Lower lobe of right lung (tissue), 2 donors: ENCODE measurements at regions not wholly inside any gene's neighbourhood (a gene's known extent, or its start where the extent isn't known, plus 50 kb on each side); places are given as distances from the start of the nearest gene placed in this dataset.

Source experiments
- ATAC-seq, 2 donors: fragments of 200-7000 bp; cut with Tn5 transposase; one replicate each; pipeline ENCODE4 v1.9.1; 2020 to 2022; ENCODE audit warnings: mild to moderate bottlenecking in 2 of 2, moderate library complexity in 2 of 2
- DNase-seq: peaks from one replicate; pipeline ENCODE4 v3.0.0-alpha.2; 2020
- H3K27ac ChIP-seq: fragments of 200-600 bp; one replicate; pipeline ENCODE4 v1.8.0; 2022
- H3K27me3 ChIP-seq: fragments of 200-600 bp; one replicate; pipeline ENCODE4 v1.8.0; 2022; ENCODE audit warnings: low read depth
- H3K36me3 ChIP-seq: fragments of 200-600 bp; one replicate; pipeline ENCODE4 v1.8.0; 2022; ENCODE audit warnings: mild to moderate bottlenecking
- H3K4me1 ChIP-seq: fragments of 200-600 bp; one replicate; pipeline ENCODE4 v1.8.0; 2022
- H3K4me3 ChIP-seq: fragments of 200-600 bp; one replicate; pipeline ENCODE4 v1.8.0; 2022; ENCODE audit warnings: mild to moderate bottlenecking
- H3K9me3 ChIP-seq: fragments of 200-600 bp; one replicate; pipeline ENCODE4 v1.8.0; 2022
- CTCF ChIP-seq: fragments of 200-600 bp; IDR thresholded peaks from one replicate; pipeline ENCODE4 v1.8.0; 2022; ENCODE audit warnings: antibody characterized with exemption, mild to moderate bottlenecking
- intact Hi-C: fragments of 100-400 bp; cut with DNase I; formaldehyde crosslinking; loops from one replicate; pipeline ENCODE4 v1.11.0; 2022
- donor health status: DM: no; HTN: yes; CAD: no; lungs with severe emphysema.

GRCh38 chr5:4772591-4772990 is 367.5 kb upstream of the ADAMTS16 start:
- no peaks in the 10 kb centered on the region for H3K36me3 ChIP-seq
- intact Hi-C loops, result no loop called here
- no peaks in the 10 kb centered on the region for H3K9me3 ChIP-seq
- no peaks in the 10 kb centered on the region for H3K27me3 ChIP-seq
- no peak for ATAC-seq
- DNase-seq, result no peak
- TF ChIP-seq CTCF, result no peak
- no peaks in the 10 kb centered on the region for H3K4me1 ChIP-seq
- no peak overlapping the region for H3K4me3 ChIP-seq
- no peak overlapping the region for H3K27ac ChIP-seq

GRCh38 chr5:4773827-4774317 is 366.3 kb upstream of the ADAMTS16 start:
- no peak for TF ChIP-seq CTCF
- H3K27ac ChIP-seq, result no peak overlapping the region
- ATAC-seq, result no peak
- no peaks in the 10 kb centered on the region for H3K36me3 ChIP-seq
- intact Hi-C loops, result no loop called here
- H3K4me1 ChIP-seq, result no peaks in the 10 kb centered on the region
- DNase-seq, result no peak
- no peaks in the 10 kb centered on the region for H3K27me3 ChIP-seq
- H3K9me3 ChIP-seq, result no peaks in the 10 kb centered on the region
- no peak overlapping the region for H3K4me3 ChIP-seq

- Histone ChIP-seq H3K36me3 (no peaks in the 10 kb centered on the region), H3K27me3 (no peaks in the 10 kb centered on the region), H3K9me3 (no peaks in the 10 kb centered on the region), H3K4me3 (no peak overlapping the region), H3K4me1 (no peaks in the 10 kb centered on the region), H3K27ac (no peak overlapping the region)
- intact Hi-C loops, result no loop called here
- TF ChIP-seq CTCF, result no peak
- ATAC-seq, result no peak
- no peak for DNase-seq
Measured at GRCh38 chr5:4777435-4777834, 362.7 kb upstream of the ADAMTS16 start.

- no peaks in the 10 kb centered on the region for H3K4me1 ChIP-seq
- intact Hi-C loops, result no loop called here
- ATAC-seq, result no peak
- peaks cover 2% of the 10 kb centered on the region for H3K9me3 ChIP-seq
- TF ChIP-seq CTCF, result no peak
- DNase-seq, result no peak
- H3K36me3 ChIP-seq, result no peaks in the 10 kb centered on the region
- no peak overlapping the region for H3K4me3 ChIP-seq
- no peaks in the 10 kb centered on the region for H3K27me3 ChIP-seq
- H3K27ac ChIP-seq, result no peak overlapping the region
Measured at GRCh38 chr5:4780633-4781032, 359.5 kb upstream of the ADAMTS16 start.

GRCh38 chr5:4781299-4781698 is 358.8 kb upstream of the ADAMTS16 start:
- no peaks in the 10 kb centered on the region for H3K4me1 ChIP-seq
- no peak for TF ChIP-seq CTCF
- no peak overlapping the region for H3K4me3 ChIP-seq
- ATAC-seq, result no peak
- no peaks in the 10 kb centered on the region for H3K36me3 ChIP-seq
- H3K27me3 ChIP-seq, result no peaks in the 10 kb centered on the region
- no peak overlapping the region for H3K27ac ChIP-seq
- H3K9me3 ChIP-seq, result peaks cover 8% of the 10 kb centered on the region
- DNase-seq, result no peak
- intact Hi-C loops, result no loop called here

- no peaks in the 10 kb centered on the region for H3K27me3 ChIP-seq
- no peak overlapping the region for H3K27ac ChIP-seq
- H3K4me1 ChIP-seq, result no peaks in the 10 kb centered on the region
- H3K9me3 ChIP-seq, result peaks cover 11% of the 10 kb centered on the region
- intact Hi-C loops, result no loop called here
- no peaks in the 10 kb centered on the region for H3K36me3 ChIP-seq
- ATAC-seq, result no peak
- no peak for TF ChIP-seq CTCF
- DNase-seq, result no peak
- H3K4me3 ChIP-seq, result no peak overlapping the region
Measured at GRCh38 chr5:4785971-4786370, 354.2 kb upstream of the ADAMTS16 start.
